SK-N-SH treated with all-trans-retinoic acid at 6 μM for 48 hours (cell line): ENCODE measurements at regions not wholly inside any gene's neighbourhood (a gene's known extent, or its start where the extent isn't known, plus 50 kb on each side); places are given as distances from the start of the nearest gene placed in this dataset.

ENCODE experiments used
- ISL1 ChIP-seq: fragments of 250-450 bp; sonication (Bioruptor Pico); IDR thresholded peaks from 2 replicates; pipeline ENCODE4 v2.1.2; 2022; ENCODE audit warnings: mild to moderate bottlenecking, moderate library complexity
- OSR1 ChIP-seq: fragments of 250-450 bp; sonication (Bioruptor Pico); IDR thresholded peaks from 2 replicates; pipeline ENCODE4 v1.8.0; 2022; ENCODE audit warnings: moderate library complexity, mild to moderate bottlenecking, inconsistent platforms
- POU6F1 ChIP-seq: fragments of 250-450 bp; sonication (Bioruptor Pico); IDR thresholded peaks from 2 replicates; pipeline ENCODE4 v1.8.0; 2021; ENCODE audit warnings: low read depth, mild to moderate bottlenecking, moderate library complexity, borderline replicate concordance
- RARB ChIP-seq: fragments of 250-450 bp; sonication (Bioruptor Pico); IDR thresholded peaks from 2 replicates; pipeline ENCODE4 v1.8.0; 2021; ENCODE audit warnings: mild to moderate bottlenecking, moderate library complexity
- SNAI2 ChIP-seq: fragments of 250-450 bp; sonication (Bioruptor Pico); IDR thresholded peaks from 2 replicates; pipeline ENCODE4 v1.5.0; 2020; ENCODE audit warnings: mild to moderate bottlenecking, moderate library complexity
- TSHZ2 ChIP-seq: fragments of 250-450 bp; sonication (Bioruptor Pico); IDR thresholded peaks from 2 replicates; pipeline ENCODE4 v1.5.0; 2020; ENCODE audit warnings: mild to moderate bottlenecking, moderate library complexity
- ZFP3 ChIP-seq: fragments of 250-450 bp; sonication (Bioruptor Pico); IDR thresholded peaks from 2 replicates; pipeline ENCODE4 v1.5.0; 2020; ENCODE audit warnings: mild to moderate bottlenecking, moderate library complexity
- ZFP30 ChIP-seq: fragments of 450-650 bp; formaldehyde crosslinking; IDR thresholded peaks from 2 replicates; pipeline ENCODE4 v1.5.0; 2022; ENCODE audit warnings: mild to moderate bottlenecking, moderate library complexity

- no peak for TF ChIP-seq ISL1 (CRISPR knock-in tag)
- TF ChIP-seq POU6F1 (CRISPR knock-in tag) = no peak
- TF ChIP-seq ZFP3 (CRISPR knock-in tag) = no peak
- TF ChIP-seq RARB = no peak
- TF ChIP-seq ZFP30 (CRISPR knock-in tag) = no peak
- no peak for TF ChIP-seq SNAI2 (CRISPR knock-in tag)
- no peak for TF ChIP-seq OSR1
- no peak for TF ChIP-seq TSHZ2 (CRISPR knock-in tag)
Observed at GRCh38 chr10:78771260-78771659, 297.5 kb upstream of the ZMIZ1 start.
